ENCODE measurements at regions not wholly inside any gene's neighbourhood (a gene's known extent, or its start where the extent isn't known, plus 50 kb on each side); places are given as distances from the start of the nearest gene placed in this dataset.

DNA sequence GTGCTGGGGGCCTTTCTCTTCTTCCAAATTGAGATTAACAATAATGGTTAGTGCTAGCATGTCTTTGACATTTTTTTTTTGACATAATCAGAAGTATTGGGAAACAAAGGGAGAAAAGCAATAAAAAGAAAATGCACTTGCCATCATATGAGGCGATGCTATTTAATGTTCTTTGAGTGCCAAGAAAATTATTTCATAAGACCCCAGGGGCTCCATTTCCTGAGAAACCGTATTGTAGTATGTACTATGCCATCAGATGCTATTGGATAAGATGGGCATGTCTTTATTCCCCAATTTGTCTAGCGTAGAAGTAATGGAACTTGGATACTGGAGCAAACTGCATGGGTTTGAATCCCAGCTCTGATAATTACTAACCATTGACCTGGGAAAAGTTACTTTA, 408.9 kb downstream of the ADRA2A start:
- DNase-seq (ENCODE audit: low spot score in 2 of 2) = no peak
- H3K4me3 ChIP-seq (ENCODE audit: low read depth, poor library complexity, severe bottlenecking) = no peak overlapping the region
- TF ChIP-seq, protein P1, sequence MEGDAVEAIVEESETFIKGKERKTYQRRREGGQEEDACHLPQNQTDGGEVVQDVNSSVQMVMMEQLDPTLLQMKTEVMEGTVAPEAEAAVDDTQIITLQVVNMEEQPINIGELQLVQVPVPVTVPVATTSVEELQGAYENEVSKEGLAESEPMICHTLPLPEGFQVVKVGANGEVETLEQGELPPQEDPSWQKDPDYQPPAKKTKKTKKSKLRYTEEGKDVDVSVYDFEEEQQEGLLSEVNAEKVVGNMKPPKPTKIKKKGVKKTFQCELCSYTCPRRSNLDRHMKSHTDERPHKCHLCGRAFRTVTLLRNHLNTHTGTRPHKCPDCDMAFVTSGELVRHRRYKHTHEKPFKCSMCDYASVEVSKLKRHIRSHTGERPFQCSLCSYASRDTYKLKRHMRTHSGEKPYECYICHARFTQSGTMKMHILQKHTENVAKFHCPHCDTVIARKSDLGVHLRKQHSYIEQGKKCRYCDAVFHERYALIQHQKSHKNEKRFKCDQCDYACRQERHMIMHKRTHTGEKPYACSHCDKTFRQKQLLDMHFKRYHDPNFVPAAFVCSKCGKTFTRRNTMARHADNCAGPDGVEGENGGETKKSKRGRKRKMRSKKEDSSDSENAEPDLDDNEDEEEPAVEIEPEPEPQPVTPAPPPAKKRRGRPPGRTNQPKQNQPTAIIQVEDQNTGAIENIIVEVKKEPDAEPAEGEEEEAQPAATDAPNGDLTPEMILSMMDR (IDR thresholded peaks at IDR 0.05) = no peak
- no peak for TF ChIP-seq POLR2A (IDR thresholded peaks at IDR 0.05)
- intact Hi-C loops (cut with DNase I; ENCODE audit: low total_unique reads) = no loop called here
- WGBS, 2 donors = 64 to 69% methylated on average over 3 of the region's 3 CpGs

DNA sequence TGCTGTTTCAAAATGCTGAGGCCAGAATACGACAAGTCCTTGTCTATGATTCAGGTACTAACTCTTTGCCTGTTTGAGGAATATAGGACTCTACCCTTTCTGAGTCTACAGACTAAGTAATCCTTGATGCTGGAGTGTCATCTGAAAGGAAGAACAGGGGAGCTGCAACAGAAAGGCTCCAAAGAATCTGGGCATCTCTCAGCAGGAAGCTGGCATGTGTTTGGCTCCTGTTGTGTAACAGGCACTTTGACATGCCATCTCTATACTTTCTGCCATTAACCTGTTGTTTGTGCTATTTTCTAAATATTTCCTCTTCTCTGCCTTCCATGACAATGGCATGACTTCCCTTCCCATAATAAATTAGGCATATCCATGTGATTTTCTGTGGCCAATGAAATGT, 409.5 kb downstream of the ADRA2A start:
- 81 to 85% methylated on average over 1 of the region's 1 CpG for WGBS, 2 donors
- no peak overlapping the region for H3K4me3 ChIP-seq (ENCODE audit: low read depth, poor library complexity, severe bottlenecking)
- intact Hi-C loops (cut with DNase I; ENCODE audit: low total_unique reads) = no loop called here
- TF ChIP-seq POLR2A (IDR thresholded peaks at IDR 0.05) = no peak
- TF ChIP-seq, protein P1 (IDR thresholded peaks at IDR 0.05) = no peak
- DNase-seq (ENCODE audit: low spot score in 2 of 2) = no peak

DNA sequence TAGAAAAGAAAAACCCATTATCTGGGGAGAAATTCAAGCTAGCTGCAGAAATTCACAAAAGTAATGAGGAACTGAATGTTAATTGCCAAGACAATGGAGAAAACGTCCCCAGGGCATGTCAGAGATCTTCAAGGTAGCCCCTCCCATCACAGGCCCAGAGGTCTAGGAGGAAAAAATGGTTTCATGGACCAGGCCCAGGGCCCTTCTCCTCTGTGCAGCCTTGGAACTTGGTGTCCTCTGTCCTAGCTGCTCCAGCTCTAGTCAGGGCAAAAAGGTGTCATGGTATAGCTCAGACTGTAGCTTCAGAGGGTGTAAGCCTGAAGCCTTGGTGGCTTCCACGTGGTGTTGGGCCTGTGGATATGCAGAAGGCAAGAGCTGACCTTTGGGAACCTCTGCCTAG, 411.8 kb downstream of the ADRA2A start:
- intact Hi-C loops (cut with DNase I; ENCODE audit: low total_unique reads) = no loop called here
- no peak for TF ChIP-seq POLR2A (IDR thresholded peaks at IDR 0.05)
- TF ChIP-seq, protein P1 (IDR thresholded peaks at IDR 0.05) = no peak
- H3K4me3 ChIP-seq (ENCODE audit: low read depth, poor library complexity, severe bottlenecking) = no peak overlapping the region
- no peak for DNase-seq (ENCODE audit: low spot score in 2 of 2)
- 11 to 26% methylated on average over 2 of the region's 2 CpGs for WGBS, 2 donors

DNA sequence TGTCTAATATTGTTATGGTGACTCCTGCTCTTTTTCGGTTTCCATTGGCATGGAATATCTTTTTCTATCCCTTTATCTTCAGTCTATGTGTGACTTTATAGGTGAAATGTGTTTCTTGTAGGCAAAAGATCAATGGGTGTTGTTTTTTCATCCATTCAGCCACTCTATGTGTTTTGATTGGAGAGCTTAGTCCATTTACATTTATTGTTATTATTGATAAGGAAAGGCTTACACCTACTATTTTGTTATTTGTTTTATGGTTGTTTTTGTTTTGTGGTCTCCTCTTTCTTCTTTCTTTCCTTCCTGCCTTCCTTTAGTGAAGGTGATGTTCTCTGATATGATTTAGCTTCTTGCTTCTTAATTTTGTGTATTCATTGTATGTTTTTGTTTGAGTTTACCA, 414.3 kb downstream of the ADRA2A start:
- intact Hi-C loops (cut with DNase I; ENCODE audit: low total_unique reads) = no loop called here
- WGBS, 2 donors = 55 to 64% methylated on average over 1 of the region's 1 CpG

DNA sequence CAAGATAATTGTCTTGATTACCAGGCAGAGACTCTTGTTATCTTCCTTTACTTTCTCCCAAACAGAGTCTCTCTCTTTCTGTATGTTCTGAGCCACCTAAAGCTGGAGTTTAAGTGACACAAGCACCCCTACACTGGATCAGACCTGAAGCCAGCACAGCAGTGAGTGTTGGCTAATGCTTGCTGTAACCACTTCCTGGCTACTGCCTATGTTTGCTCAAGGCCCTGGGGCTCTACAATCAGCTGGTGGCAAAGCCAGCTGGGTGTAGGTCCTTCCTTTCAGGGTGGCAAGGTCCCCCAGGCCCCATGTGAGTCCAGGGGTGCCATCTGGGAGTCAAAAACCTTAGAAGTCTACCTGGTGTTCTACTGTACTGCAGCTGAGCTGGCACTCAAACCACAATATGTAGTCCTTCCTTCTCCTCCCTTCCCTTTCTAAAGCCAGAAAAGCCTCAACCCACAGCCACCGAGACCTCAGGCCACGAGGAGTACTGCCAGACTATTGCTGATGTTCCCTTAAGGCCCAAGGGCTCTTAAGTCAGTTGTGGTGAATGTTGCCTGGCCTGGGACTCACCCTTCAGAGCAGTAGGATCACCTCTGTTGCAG, 416.3 kb downstream of the ADRA2A start:
- no peak for DNase-seq (ENCODE audit: low spot score in 2 of 2)
- H3K4me3 ChIP-seq (ENCODE audit: low read depth, poor library complexity, severe bottlenecking) = no peak overlapping the region
- whole genome bisulfite sequencing, 2 donors = 69% methylated on average over 2 of the region's 2 CpGs
- intact Hi-C loops (cut with DNase I; ENCODE audit: low total_unique reads) = no loop called here
- TF ChIP-seq, protein P1 (IDR thresholded peaks at IDR 0.05) = no peak
- TF ChIP-seq POLR2A (IDR thresholded peaks at IDR 0.05) = no peak

More for the DNA sequence above, 414.3 kb downstream of the ADRA2A start:
- no peak overlapping the region for H3K4me3 ChIP-seq (ENCODE audit: low read depth, poor library complexity, severe bottlenecking)
- DNase-seq (ENCODE audit: low spot score in 2 of 2) = no peak
- no peak for TF ChIP-seq POLR2A (IDR thresholded peaks at IDR 0.05)
- TF ChIP-seq, protein P1 (IDR thresholded peaks at IDR 0.05) = no peak

DNA sequence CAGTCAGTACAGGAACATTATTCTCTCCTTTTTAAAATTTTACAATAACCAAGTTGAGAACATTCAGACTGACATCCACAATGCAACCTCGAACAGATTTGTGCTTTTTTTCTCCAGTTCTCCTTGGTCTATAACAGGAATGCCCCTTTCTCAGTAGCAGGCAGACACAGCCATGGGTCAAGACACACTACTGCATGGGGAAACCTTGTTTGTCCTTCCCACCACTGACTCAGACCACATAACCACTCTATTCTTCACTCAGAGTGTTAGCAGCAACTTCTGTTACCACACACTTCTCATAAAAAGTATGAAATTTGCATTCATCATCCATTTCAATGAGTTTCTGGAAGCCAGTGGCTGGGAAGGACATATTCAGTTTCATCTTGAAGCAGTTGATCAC, 421.7 kb downstream of the ADRA2A start:
- TF ChIP-seq, protein P1 (IDR thresholded peaks at IDR 0.05) = no peak
- no peak for TF ChIP-seq POLR2A (IDR thresholded peaks at IDR 0.05)
- no peak for DNase-seq (ENCODE audit: low spot score in 2 of 2)
- intact Hi-C loops (cut with DNase I; ENCODE audit: low total_unique reads) = no loop called here
- 68 to 74% methylated on average over 1 of the region's 1 CpG for WGBS, 2 donors
- H3K4me3 ChIP-seq (ENCODE audit: low read depth, poor library complexity, severe bottlenecking) = no peak overlapping the region

All from lower leg skin (tissue), 4 donors.